ENCODE measurements at regions not wholly inside any gene's neighbourhood (a gene's known extent, or its start where the extent isn't known, plus 50 kb on each side); places are given as distances from the start of the nearest gene placed in this dataset.

- no peak for TF ChIP-seq POLR2A (IDR thresholded peaks at IDR 0.05; ENCODE audit: low read length)
- no peak for TF ChIP-seq GATA1 (IDR thresholded peaks at IDR 0.05; ENCODE audit: low read depth, low read length)
These were observed 304.3 kb upstream of the ESRRG start for GRCh38 chr1:217027403-217028080.
